Smooth muscle cell (in vitro differentiated cells): ENCODE measurements at regions not wholly inside any gene's neighbourhood (a gene's known extent, or its start where the extent isn't known, plus 50 kb on each side); places are given as distances from the start of the nearest gene placed in this dataset.

Experiments
- DNase-seq: peaks from one replicate; lab custom pipeline; 2025; ENCODE audit not compliant: unreplicated experiment; lab: John Stamatoyannopoulos, UW
- H2AFZ ChIP-seq: fragments of 200-600 bp; sonication (generic); 2 replicates; pipeline ENCODE4 v1.6.0; 2016; ENCODE audit warnings: antibody characterized with exemption, low read depth, mild to moderate bottlenecking
- H3F3A ChIP-seq: fragments of 200-600 bp; sonication (generic); 2 replicates; pipeline ENCODE4 v1.6.0; 2017; ENCODE audit warnings: antibody characterized with exemption, low read depth
- H3K27ac ChIP-seq: fragments of 200-600 bp; sonication (generic); 2 replicates; pipeline ENCODE4 v1.5.1; 2016; ENCODE audit warnings: low read depth, mild to moderate bottlenecking
- H3K27me3 ChIP-seq: fragments of 200-600 bp; sonication (generic); 2 replicates; pipeline ENCODE4 v1.6.1; 2016; ENCODE audit warnings: low read depth, mild to moderate bottlenecking
- H3K36me3 ChIP-seq: fragments of 200-600 bp; sonication (generic); 2 replicates; pipeline ENCODE4 v1.5.1; 2016; ENCODE audit warnings: low read depth
- H3K4me1 ChIP-seq: fragments of 200-600 bp; sonication (generic); 2 replicates; pipeline ENCODE4 v1.5.1; 2016; ENCODE audit warnings: low read depth
- H3K4me2 ChIP-seq: fragments of 200-600 bp; sonication (generic); 2 replicates; pipeline ENCODE4 v1.6.0; 2016; ENCODE audit warnings: mild to moderate bottlenecking
- H3K4me3 ChIP-seq: fragments of 200-600 bp; sonication (generic); 2 replicates; pipeline ENCODE4 v1.5.1; 2016; ENCODE audit warnings: mild to moderate bottlenecking
- H3K79me2 ChIP-seq: fragments of 200-600 bp; sonication (generic); 2 replicates; pipeline ENCODE4 v1.6.0; 2016; ENCODE audit warnings: low read depth, mild to moderate bottlenecking
- H3K9ac ChIP-seq: fragments of 200-600 bp; sonication (generic); 2 replicates; pipeline ENCODE4 v1.6.0; 2016; ENCODE audit warnings: low read depth
- H3K9me3 ChIP-seq: fragments of 200-600 bp; sonication (generic); replicated peaks from 2 replicates; pipeline ENCODE4 v1.5.1; 2016; ENCODE audit warnings: low read depth
- H4K20me1 ChIP-seq: fragments of 200-600 bp; sonication (generic); 2 replicates; pipeline ENCODE4 v1.6.0; 2016; ENCODE audit warnings: low read depth
- CTCF ChIP-seq: fragments of 200-600 bp; sonication (generic); IDR thresholded peaks from 2 replicates; pipeline ENCODE4 v1.5.1; 2017; ENCODE audit warnings: borderline replicate concordance, mild to moderate bottlenecking, antibody characterized with exemption; ENCODE audit not compliant: insufficient read depth, poor library complexity, severe bottlenecking
- WGBS: methylation state at CpG from one replicate; pipeline ENCODE4 v1.1.7; 2016; ENCODE audit warnings: low lambda C conversion rate; 5-methylcytosine and 5-hydroxymethylcytosine counted together

GRCh38 chr3:148591525-148591924, 106.2 kb upstream of the AGTR1 start:
- Histone ChIP-seq H3K9me3 (no peaks in the 10 kb centered on the region), H3K36me3 (no peaks in the 10 kb centered on the region), H3K79me2 (no peaks in the 10 kb centered on the region), H3K9ac (no peak overlapping the region), H2AFZ (no peak overlapping the region), H3K27ac (no peak overlapping the region), H3F3A (no peaks in the 10 kb centered on the region), H3K4me1 (no peaks in the 10 kb centered on the region), H3K4me3 (no peak overlapping the region), H3K27me3 (no peaks in the 10 kb centered on the region), H3K4me2 (no peak overlapping the region), H4K20me1 (no peaks in the 10 kb centered on the region)
- no peak for DNase-seq
- TF ChIP-seq CTCF, result no peak
- WGBS, result 96% methylated on average over 3 of the region's 3 CpGs

DNA sequence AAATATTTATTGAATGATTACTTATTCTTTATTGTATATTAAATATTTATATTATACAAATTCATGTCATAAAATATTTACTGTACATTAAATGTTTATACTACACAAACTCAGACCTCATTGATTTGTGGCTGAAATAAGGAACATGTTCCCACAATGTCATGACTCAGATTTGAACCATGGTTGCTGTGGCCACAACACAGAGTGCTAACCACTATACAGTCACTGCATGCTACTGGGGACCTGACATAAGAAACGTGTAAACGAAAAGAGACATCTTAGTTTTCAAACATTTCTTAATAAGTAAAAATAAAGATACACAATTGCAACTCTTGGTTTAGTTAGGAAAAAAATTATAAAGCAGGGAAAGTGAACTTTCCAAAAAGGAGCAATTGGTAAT, 99.1 kb upstream of the AGTR1 start:
- Histone ChIP-seq H3K9me3 (no peaks in the 10 kb centered on the region), H3K9ac (no peak overlapping the region), H3K27ac (no peak overlapping the region), H3K27me3 (no peaks in the 10 kb centered on the region), H3K4me2 (no peak overlapping the region), H3K4me3 (no peak overlapping the region), H2AFZ (no peak overlapping the region), H3F3A (no peaks in the 10 kb centered on the region), H4K20me1 (no peaks in the 10 kb centered on the region), H3K4me1 (no peaks in the 10 kb centered on the region), H3K79me2 (no peaks in the 10 kb centered on the region), H3K36me3 (no peaks in the 10 kb centered on the region)
- DNase-seq, result no peak
- TF ChIP-seq CTCF, result no peak
- 71% methylated on average over 2 of the region's 2 CpGs for WGBS

DNA sequence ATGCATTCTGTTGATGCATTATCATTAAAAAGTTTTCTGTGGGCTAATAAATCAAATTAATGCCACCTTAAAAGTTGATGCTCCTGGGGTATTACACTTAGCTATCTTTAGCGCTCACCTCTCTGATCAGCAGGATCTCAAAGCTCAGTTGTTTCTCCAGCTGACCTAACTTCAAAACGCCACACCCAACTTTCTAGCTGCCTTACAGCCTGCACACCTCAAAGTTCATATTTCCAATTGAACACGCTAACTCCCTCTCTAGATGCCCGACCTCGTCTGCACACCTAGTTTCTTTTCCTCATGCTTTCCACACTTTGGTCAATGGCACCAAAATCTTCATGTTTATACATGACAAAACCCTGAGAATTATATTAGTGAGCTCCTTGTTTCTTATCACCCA, 98.2 kb upstream of the AGTR1 start:
- H3K36me3 ChIP-seq, result no peaks in the 10 kb centered on the region
- no peaks in the 10 kb centered on the region for H3F3A ChIP-seq
- H2AFZ ChIP-seq, result no peak overlapping the region
- H3K27ac ChIP-seq, result no peak overlapping the region
- no peaks in the 10 kb centered on the region for H3K27me3 ChIP-seq
- no peak overlapping the region for H3K9ac ChIP-seq
- no peaks in the 10 kb centered on the region for H4K20me1 ChIP-seq
- H3K4me3 ChIP-seq, result no peak overlapping the region
- DNase-seq, result no peak
- TF ChIP-seq CTCF, result no peak
- WGBS, result 94% methylated on average over 5 of the region's 5 CpGs
- no peak overlapping the region for H3K4me2 ChIP-seq
- no peaks in the 10 kb centered on the region for H3K4me1 ChIP-seq
- no peaks in the 10 kb centered on the region for H3K9me3 ChIP-seq
- no peaks in the 10 kb centered on the region for H3K79me2 ChIP-seq

GRCh38 chr3:148600440-148600839, 97.3 kb upstream of the AGTR1 start:
- no peaks in the 10 kb centered on the region for H3K79me2 ChIP-seq
- no peak overlapping the region for H2AFZ ChIP-seq
- H3K27ac ChIP-seq, result no peak overlapping the region
- H3K9ac ChIP-seq, result no peak overlapping the region
- no peaks in the 10 kb centered on the region for H3F3A ChIP-seq
- no peaks in the 10 kb centered on the region for H3K9me3 ChIP-seq
- H3K36me3 ChIP-seq, result no peaks in the 10 kb centered on the region
- DNase-seq, result no peak
- H3K27me3 ChIP-seq, result no peaks in the 10 kb centered on the region
- no peak overlapping the region for H3K4me3 ChIP-seq
- no peaks in the 10 kb centered on the region for H3K4me1 ChIP-seq
- H3K4me2 ChIP-seq, result no peak overlapping the region
- TF ChIP-seq CTCF, result no peak
- 83% methylated on average over 1 of the region's 1 CpG for WGBS
- H4K20me1 ChIP-seq, result no peaks in the 10 kb centered on the region
